ENCODE measurements at regions not wholly inside any gene's neighbourhood (a gene's known extent, or its start where the extent isn't known, plus 50 kb on each side); places are given as distances from the start of the nearest gene placed in this dataset.

DNA sequence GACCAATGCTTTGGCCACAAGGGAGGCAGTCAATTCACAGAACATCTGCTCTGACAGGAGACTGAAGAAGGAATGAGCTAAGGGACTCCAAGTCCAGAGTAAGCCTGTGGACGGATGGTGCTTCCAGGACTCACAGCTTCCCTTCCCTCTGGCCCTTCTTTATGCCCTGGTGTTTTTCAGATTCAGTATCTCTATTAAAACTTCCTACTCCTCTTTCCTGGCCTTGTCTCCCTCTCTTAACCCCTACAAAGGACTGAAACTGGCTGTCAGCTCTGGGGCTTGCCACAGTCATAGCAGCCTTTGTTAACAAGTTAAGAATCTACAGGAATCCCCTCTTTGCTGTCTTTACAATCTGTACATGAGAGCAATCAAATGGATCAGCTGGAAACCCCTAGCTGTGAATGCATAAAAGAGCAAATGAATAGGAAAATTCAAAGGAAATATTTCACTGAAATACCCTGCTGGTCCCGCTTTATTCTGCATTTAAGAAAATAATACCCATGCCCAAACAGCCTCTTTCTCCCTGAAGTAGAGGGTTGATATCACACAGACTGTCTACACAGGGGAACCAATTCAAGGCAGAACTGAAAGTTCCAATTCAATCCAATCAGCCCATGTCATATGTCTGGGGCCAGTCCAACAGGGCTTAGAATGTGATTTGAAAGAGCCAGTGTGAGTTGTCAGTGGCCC, 192.3 kb downstream of the MZT1 start:
- Mint-ChIP-seq H3K4me3 (ENCODE audit: unreplicated experiment) (no peak overlapping the region), H3K27ac (ENCODE audit: unreplicated experiment) (no peak overlapping the region), H3K4me1 (ENCODE audit: low read depth, unreplicated experiment) (no peaks in the 10 kb centered on the region), H3K27me3 (ENCODE audit: insufficient read depth, unreplicated experiment) (no peaks in the 10 kb centered on the region), H3K36me3 (ENCODE audit: insufficient read depth, unreplicated experiment) (no peaks in the 10 kb centered on the region), H3K9me3 (ENCODE audit: unreplicated experiment) (no peaks in the 10 kb centered on the region)
- intact Hi-C loops (cut with micrococcal nuclease; ENCODE audit: unreplicated experiment) = no loop called here
- H3K27me3 ChIP-seq (replicated peaks; ENCODE audit: control insufficient read depth, insufficient read depth, low read length) = 0 out of 2 replicates have a peak, but pooled peaks cover 1% of the 10 kb centered on the region
- no peaks in the 10 kb centered on the region for H3K36me3 ChIP-seq (ENCODE audit: control insufficient read depth, insufficient read depth, low read length)
- ChIA-PET POLR2A (no interaction called here), CTCF (no interaction called here)
- no TSS peak for BruUV-seq (replicated peaks)
- TF ChIP-seq, protein P1, sequence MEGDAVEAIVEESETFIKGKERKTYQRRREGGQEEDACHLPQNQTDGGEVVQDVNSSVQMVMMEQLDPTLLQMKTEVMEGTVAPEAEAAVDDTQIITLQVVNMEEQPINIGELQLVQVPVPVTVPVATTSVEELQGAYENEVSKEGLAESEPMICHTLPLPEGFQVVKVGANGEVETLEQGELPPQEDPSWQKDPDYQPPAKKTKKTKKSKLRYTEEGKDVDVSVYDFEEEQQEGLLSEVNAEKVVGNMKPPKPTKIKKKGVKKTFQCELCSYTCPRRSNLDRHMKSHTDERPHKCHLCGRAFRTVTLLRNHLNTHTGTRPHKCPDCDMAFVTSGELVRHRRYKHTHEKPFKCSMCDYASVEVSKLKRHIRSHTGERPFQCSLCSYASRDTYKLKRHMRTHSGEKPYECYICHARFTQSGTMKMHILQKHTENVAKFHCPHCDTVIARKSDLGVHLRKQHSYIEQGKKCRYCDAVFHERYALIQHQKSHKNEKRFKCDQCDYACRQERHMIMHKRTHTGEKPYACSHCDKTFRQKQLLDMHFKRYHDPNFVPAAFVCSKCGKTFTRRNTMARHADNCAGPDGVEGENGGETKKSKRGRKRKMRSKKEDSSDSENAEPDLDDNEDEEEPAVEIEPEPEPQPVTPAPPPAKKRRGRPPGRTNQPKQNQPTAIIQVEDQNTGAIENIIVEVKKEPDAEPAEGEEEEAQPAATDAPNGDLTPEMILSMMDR (IDR thresholded peaks at IDR 0.05; ENCODE audit: insufficient read depth in 1 of 2, low read depth in 1 of 2, low read length in 1 of 2, severe bottlenecking in 1 of 2, unreplicated experiment in 1 of 2) = no peak
- DNase-seq = no peak
- no peaks in the 10 kb centered on the region for H3K9me3 ChIP-seq
- H3K4me3 ChIP-seq (ENCODE audit: low read depth, low read length) = no peak overlapping the region
- H3K4me1 ChIP-seq = no peaks in the 10 kb centered on the region

DNA sequence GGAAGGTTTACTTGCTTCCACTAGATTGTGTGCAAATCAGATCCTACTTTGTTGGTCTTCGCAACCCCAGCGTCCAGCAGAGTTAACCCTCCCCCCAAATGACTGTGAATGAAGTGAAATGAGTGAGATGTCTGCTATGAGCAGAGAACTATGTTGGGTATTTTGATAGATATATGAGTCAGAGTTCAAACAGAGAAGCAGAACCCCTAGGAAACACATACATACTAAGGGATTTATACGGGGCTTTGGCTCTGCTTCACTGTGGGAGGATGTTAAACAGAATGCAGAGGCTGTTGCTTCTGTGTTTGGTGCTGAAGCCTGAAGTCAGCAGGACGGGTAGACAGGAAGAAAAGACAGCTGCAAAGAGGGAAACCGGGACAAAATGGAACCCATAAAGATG, 197.0 kb downstream of the MZT1 start:
- H3K27ac Mint-ChIP-seq (ENCODE audit: unreplicated experiment) = no peak overlapping the region
- Histone ChIP-seq H3K4me3 (ENCODE audit: low read depth, low read length) (no peak overlapping the region), H3K4me1 (no peaks in the 10 kb centered on the region), H3K9me3 (no peaks in the 10 kb centered on the region), H3K27me3 (replicated peaks; ENCODE audit: control insufficient read depth, insufficient read depth, low read length) (0 out of 2 replicates have a peak, but pooled peaks cover 1% of the 10 kb centered on the region), H3K36me3 (ENCODE audit: control insufficient read depth, insufficient read depth, low read length) (no peaks in the 10 kb centered on the region)
- no peak for DNase-seq
- no peaks in the 10 kb centered on the region for H3K36me3 Mint-ChIP-seq (ENCODE audit: insufficient read depth, unreplicated experiment)
- no TSS peak for BruUV-seq (replicated peaks)
- peaks cover 4% of the 10 kb centered on the region for H3K27me3 Mint-ChIP-seq (ENCODE audit: insufficient read depth, unreplicated experiment)
- TF ChIP-seq, protein P1 (IDR thresholded peaks at IDR 0.05; ENCODE audit: insufficient read depth in 1 of 2, low read depth in 1 of 2, low read length in 1 of 2, severe bottlenecking in 1 of 2, unreplicated experiment in 1 of 2) = no peak
- intact Hi-C loops (cut with micrococcal nuclease; ENCODE audit: unreplicated experiment) = no loop called here
- POLR2A ChIA-PET = no interaction called here
- H3K9me3 Mint-ChIP-seq (ENCODE audit: unreplicated experiment) = no peaks in the 10 kb centered on the region
- CTCF ChIA-PET = no interaction called here
- H3K4me3 Mint-ChIP-seq (ENCODE audit: unreplicated experiment) = no peak overlapping the region
- H3K4me1 Mint-ChIP-seq (ENCODE audit: low read depth, unreplicated experiment) = no peaks in the 10 kb centered on the region

DNA sequence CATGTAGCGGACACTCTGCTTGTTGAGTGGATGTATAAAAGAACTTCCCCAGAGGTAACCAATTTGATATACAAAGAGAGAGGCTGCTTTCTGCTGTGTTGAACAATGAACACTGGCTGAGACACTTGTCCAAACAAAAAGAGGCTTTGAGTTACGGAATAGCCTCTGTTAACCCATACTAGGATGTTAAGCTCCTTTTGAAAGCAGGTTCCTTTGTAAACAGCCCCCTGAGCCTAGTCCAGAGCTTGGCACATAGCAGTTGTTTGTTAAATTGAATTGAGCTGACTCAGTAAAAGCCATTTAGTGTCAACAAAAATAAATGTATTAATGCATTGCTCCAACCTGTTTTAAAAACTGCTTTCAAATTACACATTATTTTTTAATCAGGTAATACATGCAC, 200.1 kb downstream of the MZT1 start:
- intact Hi-C loops (cut with micrococcal nuclease; ENCODE audit: unreplicated experiment) = no loop called here
- no peaks in the 10 kb centered on the region for H3K4me1 Mint-ChIP-seq (ENCODE audit: low read depth, unreplicated experiment)
- CTCF ChIA-PET = no interaction called here

More for the DNA sequence above, 200.1 kb downstream of the MZT1 start:
- TF ChIP-seq, protein P1 (IDR thresholded peaks at IDR 0.05; ENCODE audit: insufficient read depth in 1 of 2, low read depth in 1 of 2, low read length in 1 of 2, severe bottlenecking in 1 of 2, unreplicated experiment in 1 of 2) = no peak
- Histone ChIP-seq H3K27me3 (replicated peaks; ENCODE audit: control insufficient read depth, insufficient read depth, low read length) (no peaks in the 10 kb centered on the region), H3K4me3 (ENCODE audit: low read depth, low read length) (no peak overlapping the region), H3K36me3 (ENCODE audit: control insufficient read depth, insufficient read depth, low read length) (no peaks in the 10 kb centered on the region), H3K4me1 (no peaks in the 10 kb centered on the region), H3K9me3 (no peaks in the 10 kb centered on the region)
- no peaks in the 10 kb centered on the region for H3K36me3 Mint-ChIP-seq (ENCODE audit: insufficient read depth, unreplicated experiment)
- no TSS peak for BruUV-seq (replicated peaks)
- POLR2A ChIA-PET = no interaction called here
- no peak for DNase-seq
- no peaks in the 10 kb centered on the region for H3K9me3 Mint-ChIP-seq (ENCODE audit: unreplicated experiment)
- no peak overlapping the region for H3K4me3 Mint-ChIP-seq (ENCODE audit: unreplicated experiment)
- H3K27me3 Mint-ChIP-seq (ENCODE audit: insufficient read depth, unreplicated experiment) = peaks cover 7% of the 10 kb centered on the region
- no peak overlapping the region for H3K27ac Mint-ChIP-seq (ENCODE audit: unreplicated experiment)
